HG02943 (cell line): ENCODE measurements at regions not wholly inside any gene's neighbourhood (a gene's known extent, or its start where the extent isn't known, plus 50 kb on each side); places are given as distances from the start of the nearest gene placed in this dataset.
A peak's percentile ranks its signal among the peaks of the same experiment; 100 is the strongest.
"Not testable (repeated sequence)": the region's sequence is repeated elsewhere in the genome, so short reads cannot be mapped to it uniquely, and the experiment has no call there.

ENCODE experiments used
- ATAC-seq: cut with Tn5 transposase; IDR thresholded peaks from one replicate; pipeline ENCODE4 v1.9.1; 2021; ENCODE audit warnings: mild to moderate bottlenecking, low read depth, moderate library complexity; ENCODE audit not compliant: unreplicated experiment

DNA sequence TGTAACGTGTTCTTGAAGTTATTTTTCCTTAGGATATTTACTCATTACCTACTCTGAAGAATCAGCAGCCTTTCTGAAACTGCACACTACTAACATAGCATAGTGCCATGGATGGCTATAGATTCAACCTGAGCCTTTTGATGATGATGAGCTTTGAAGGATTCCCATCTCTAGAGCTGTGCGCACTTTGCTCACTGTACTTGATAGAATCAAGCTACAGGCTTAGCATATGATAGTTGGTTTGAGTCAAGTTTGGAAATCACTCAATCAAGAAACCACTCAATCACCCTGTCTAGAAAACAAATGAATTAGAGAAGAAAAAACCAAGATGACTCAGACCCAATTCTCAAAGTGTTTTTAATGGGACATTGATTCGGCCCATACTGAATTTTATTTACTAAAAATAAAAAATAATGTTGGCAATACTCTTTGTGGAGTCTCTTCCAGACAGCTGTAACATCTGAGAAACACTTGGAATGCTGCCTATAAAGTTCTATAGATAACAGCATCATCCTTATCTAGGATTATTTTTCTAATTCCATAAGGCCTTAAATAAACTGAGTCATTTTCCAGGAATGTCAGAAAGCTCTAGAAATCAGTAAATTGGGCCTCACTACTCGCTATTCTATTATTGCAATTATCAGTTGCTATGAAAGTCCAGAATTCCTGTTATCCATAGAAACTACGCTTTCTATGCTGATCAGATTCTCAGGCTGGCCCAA is 259.0 kb upstream of the ERBB4 start:
- ATAC-seq, result no peak

DNA sequence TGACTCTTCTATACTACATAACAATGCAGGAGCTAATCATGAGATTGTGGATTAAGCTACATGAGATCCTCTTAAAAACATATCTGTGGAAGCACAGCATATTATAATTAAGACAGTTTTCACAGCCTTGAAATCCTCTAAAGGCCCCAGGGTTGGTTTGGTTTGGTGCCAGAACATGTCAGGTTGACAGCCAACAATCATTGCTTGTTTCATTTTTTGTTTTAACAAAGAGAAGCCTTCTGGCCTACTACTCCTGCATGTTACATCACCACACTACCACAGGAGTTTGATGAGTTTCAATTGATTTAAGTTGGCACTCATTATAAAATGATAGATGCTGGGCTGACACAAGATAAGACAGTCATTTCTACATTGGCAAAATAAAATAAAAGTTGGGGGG is 255.9 kb upstream of the ERBB4 start:
- no peak for ATAC-seq

DNA sequence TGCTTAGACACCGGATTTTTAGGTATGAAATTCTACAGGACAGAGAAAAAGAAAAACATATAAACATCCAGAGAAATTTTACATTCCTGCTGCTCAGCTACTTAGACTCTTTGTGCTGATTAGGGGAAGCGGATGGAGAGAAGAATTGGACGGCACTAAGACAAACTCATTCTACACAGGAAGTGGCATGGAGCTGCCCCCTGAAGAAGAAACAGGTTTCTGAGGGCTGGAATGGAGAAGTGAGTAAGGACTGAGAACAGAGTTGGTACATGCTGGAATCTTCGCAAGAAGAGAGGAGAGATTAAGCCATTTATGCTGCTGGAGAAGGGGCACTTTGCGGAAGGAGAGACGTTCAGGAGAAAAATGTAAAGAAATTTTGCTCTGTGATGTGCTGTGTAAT is 253.0 kb upstream of the ERBB4 start:
- no peak for ATAC-seq

DNA sequence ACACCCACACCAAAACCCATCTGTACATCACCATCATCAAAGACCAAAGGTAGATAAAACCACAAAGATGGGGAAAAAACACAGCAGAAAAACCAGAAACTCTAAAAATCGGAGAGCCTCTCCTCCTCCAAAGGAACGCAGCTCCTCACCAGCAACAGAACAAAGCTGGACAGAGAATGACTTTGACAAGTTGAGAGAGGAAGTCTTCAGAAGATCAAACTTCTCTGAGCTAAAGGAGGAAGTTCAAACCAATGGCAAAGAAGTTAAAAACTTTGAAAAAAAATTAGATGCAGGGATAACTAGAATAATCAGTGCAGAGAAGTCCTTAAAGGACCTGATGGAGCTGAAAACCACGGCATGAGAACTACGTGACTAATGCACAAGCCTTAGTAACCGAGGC is 247.5 kb upstream of the ERBB4 start:
- ATAC-seq, result not testable (repeated sequence)

DNA sequence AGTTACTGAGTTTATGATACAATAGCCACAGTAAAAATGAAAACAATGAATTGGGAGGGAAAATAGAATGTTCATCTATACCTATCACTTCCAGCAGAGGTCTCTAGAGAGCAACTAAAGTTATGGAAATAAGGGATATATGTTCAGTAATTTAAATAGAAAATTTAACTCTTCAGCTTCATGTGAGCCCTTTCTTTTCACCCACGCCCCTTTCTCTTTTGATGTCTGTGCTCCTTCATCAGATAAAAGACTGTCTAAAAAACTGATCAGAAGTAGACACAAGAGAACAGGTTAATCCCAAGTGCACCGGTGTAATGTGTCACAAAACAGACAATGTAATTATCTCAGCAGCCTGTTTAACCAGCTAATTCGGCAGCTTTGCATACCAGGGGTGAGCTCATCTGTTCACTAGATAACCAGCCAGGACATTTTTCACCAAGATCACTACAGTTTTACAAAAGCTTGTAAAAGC is 238.5 kb upstream of the ERBB4 start:
- no peak for ATAC-seq

DNA sequence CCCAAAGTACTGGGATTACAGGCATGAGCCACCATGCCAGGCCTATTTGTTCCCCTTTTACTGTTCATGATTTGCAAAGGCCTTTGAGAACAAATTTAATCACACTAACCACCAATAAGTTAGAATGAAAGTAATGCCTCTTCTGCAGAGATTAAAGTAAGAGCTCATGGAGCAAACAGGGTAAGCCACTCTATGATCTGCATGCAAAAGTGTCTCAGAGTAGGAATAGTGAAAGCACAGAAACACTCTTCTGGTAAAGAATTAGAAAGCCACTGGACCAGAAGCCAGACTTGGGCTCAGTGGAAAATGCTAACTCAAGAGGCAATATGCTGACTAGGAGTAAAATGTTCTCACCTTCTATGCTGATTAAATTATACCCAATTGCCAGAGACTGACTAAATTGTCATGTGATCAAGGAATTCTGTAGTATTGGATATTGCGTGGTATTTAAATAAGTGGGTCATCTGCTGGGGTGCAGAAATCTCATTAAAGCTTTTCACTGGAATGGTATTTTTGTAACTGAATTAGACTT is 235.3 kb upstream of the ERBB4 start:
- ATAC-seq, result no peak

DNA sequence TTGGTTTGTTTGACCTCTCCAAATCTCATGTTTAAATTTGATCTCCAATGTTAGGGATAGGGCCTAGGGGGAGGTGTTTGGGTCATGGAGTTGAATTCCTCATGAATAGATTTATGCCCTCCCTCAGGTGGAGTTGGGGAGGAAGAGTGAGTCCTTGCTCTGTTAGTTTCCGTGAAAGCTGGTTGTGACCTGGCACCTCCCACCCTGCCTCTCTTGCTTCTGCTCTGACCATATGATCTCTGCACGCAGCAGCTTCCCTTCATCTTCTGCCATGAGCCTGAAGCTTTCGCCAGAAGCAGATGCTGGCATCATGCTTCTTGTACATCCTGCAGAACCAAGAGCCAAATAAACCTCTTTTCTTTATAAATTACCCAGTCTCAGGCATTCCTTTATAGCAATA is 231.6 kb upstream of the ERBB4 start:
- ATAC-seq, result no peak

DNA sequence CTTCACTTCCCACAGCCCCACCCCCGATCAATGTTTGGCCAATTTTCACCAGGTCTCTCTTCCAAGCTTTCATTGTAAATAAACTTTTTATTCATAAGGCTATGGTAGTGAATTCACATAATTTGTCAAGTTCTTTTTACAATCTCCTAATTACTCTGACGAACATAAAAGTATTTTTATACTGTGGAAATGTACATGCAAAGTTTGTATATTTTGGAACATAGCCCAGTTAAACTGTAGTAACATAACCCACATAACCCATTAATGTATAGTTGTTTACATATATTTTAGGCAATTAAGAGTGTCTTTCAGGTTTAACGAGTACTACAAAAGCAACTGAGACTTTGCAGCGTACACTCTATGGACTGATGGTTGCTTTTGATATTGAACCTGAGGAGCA is 228.3 kb upstream of the ERBB4 start:
- ATAC-seq, result no peak

DNA sequence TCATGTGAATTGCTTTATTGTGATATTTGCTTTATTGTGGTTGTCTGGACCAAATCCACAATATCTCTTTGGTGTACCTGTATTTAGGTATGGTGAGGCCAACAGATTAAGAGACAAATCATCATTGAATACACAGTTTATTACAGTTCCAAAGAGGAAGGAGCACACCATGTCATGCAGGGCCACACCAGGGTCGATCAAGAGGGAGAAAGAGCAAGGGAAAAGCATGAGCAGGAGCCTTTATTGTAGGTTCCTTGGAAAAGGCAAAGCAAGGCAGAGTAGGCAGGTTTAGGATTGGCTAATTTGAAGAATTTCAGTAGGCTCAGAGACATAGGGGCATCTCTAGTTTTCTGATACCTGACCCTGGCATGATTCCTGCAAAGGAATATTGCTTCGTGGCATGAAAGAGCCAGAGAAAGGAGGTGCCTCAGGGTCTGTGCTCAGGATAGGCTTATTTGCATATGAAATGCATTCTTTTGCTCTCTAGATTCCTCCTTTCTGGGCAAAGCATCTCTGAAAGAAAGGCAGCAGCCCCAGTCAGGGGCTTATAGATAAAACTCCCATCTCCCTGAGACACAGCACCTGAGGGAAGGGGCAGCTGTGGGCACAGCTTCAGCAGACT is 214.2 kb upstream of the ERBB4 start:
- ATAC-seq, result no peak

DNA sequence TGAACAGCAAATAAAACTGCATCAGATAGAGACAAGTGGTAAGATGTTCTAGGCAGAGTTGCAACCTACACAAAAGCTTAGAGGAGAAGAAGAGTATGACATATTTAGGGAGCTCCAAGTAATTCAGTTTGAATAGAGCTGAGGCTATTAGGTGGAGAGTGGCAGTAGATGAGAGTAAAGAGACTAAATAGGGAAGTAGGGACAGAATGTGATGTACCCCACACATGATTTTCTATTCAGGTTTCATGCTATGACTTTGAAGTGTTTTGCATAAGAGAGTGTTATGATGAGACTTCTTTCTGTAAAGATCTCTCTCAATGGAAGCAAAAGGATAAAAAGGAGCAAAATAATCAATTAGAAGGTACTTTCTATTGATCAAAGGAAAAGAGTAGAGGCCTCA is 206.8 kb upstream of the ERBB4 start:
- no peak for ATAC-seq

DNA sequence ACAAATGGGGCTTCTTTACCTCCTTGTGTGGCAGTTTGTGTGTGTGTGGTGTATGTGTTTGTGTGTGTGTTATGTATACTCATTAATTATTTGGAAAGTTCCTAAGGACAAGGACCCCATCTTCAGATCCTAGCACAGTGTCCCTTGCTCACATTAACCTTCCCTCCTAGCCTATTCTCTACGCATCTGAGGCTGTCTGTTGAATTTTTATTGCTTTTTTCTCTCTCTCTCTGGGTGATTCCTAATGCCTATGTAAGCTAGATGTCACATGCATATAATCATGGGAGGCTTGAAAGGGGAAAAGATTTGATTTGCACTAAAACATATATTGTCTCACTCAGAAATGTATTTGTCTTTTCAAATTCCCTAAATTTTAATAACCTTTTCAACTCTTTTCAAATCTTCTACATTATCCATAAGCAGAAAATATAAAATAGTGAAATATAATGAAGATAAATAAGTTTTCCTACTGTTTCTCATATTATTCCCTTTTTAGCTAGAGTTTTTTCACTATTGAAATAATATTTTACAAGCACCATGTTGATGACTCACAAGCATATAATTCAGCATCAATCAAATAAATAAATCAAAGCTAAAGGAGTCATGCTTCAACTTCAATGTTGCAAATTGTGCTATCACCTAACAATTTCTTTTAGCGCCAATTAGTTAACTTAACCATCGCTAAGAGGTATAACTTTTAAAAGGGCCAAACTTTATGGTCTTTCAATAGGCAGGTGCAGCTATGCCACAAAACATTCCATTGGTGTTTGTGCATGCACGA is 199.0 kb upstream of the ERBB4 start:
- ATAC-seq, result no peak

DNA sequence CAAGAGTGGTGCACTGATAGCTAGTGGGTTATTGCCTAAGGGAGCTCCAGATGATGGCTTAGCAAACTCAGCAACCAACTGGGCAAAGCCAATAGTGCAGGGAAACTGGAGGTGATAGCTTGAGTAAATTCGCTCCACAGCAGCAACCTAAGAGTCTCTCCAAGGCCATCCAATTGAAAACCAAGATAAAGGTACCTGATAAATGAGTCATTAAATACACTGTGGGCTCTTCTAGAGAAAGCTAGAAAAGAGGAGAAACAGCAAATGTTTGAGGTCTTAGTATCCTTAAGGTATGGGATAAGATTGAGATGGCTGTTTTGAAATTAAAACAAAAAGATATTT is 197.8 kb upstream of the ERBB4 start:
- no peak for ATAC-seq

DNA sequence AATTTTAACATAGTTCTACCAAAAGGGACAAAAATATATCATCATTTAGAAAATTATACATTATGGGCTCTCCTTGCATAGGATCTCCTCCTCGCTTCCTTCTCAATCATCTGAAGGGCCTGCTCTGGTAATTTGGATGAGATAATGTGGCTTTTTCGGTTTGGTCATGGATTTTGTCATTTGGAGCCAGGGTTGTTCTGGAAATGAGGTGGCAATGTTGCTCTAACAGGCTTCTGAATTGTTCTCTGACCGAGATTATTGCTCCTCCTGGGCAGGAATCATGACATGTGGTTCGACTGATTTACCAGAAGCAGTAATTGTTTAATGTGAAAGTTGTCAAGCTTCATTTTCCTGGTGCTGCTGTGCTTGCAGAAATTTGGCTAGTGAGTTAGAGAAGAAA is 194.7 kb upstream of the ERBB4 start:
- no peak for ATAC-seq

DNA sequence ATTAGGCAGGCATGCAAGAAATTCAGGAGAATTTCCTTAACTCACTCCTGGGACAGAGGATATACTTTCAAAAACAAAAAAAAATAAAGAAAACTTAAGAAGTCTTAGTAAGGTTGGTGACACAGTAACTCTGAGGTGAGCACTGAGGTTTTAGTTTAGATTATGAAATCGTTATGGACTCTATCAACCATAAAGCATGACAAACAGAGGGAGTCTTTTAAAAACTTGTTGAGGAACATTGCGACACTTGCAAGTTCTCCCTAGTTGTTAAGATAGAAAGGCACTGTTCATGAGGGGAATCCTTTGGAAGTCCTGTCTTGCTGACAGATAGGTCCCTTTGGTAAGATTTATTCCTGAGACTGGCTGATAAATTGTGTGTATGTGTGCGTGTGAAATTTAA is 194.3 kb upstream of the ERBB4 start:
- no peak for ATAC-seq

DNA sequence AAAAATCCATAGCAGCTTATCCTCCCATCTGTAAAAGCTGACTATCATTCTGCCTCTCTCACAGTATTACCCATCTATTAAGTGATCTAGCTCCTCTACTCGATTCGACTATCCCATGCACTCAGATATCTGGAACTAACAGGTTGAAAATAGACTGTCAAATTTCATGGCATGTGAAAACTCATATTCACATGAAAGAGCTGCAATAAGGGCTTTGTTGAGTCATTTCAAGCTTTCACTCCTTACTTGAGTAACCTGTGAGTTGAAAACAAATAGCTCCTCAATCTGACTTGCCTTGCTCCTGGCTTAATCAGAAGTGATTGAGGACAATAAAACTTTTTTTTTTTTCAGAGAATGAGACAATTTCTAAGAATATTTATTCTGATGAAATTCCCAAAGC is 192.4 kb upstream of the ERBB4 start:
- peak; percentile 68 for ATAC-seq

DNA sequence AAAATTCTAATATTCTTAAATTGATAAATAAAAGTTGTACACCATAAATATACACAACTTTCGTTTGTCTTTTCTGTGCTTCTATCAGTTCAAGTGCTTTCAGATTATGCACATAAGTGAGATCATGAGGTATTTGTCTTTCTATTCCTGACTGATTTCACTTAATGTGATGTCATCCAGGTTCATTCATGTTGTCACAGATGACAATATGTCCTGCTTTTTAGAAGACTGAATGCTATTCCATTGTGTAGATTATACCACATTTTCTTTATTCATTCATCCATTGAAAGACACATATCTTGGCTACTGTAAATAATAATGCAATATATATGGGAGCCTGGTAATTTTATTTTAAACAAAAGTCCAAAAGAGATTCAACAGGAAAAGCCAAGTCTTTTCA is 190.1 kb upstream of the ERBB4 start:
- no peak for ATAC-seq

DNA sequence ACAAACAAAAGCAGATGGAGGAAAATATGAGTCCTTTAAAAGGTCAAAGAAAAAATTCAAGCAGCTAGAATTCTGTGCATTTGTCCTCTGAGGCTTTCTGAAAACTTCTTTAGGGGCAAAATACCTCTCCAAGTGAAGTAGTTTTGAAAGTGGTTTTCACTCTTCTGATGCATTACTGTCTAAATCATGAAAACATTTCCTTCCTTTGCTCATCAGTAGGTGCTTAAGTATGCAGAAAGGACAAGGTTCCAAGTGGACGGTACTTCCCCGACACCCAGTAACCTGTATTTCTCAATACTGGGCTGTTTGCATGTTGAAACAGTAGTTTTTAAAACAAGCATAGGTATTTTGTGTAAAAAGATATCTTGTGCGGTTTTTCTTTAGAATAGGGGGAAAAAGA is 189.1 kb upstream of the ERBB4 start:
- peak; percentile 53 for ATAC-seq

DNA sequence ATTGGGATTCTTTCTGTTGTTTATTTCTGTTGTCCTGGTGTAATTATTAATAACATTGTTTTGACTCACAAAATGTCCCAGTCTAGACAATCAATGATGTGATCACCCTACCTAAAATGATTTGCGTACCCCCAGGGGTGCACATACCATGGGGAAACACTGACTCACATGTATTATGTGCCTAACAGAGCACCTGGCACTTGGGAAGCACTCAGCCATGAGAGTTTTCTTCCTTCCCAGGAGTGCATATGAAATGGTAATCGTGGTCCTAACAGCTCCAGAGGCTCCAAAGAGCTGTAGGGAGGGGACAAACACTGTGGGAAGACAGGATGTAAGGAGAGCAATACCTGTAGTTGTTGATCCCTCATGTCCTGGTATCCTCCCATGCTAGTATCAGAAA is 187.8 kb upstream of the ERBB4 start:
- no peak for ATAC-seq

DNA sequence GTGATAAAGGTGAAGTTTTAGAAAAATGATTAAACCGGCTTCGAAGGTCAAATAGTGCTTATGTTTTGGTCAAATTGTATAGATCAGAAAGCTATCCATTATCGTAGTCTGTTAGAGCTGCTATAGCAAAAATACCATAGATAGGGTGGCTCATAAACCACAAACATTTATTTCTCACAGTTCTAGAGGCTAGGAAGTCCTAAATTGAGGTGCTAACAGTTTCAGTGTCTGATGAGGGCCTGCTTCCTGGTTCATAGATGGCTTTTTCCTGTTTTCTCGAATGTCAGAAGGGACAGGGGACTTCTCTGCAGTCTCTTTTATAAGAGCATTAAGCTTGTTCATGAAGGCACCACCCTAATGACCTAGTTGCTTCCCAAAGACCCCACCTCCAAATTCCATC is 186.6 kb upstream of the ERBB4 start:
- no peak for ATAC-seq

DNA sequence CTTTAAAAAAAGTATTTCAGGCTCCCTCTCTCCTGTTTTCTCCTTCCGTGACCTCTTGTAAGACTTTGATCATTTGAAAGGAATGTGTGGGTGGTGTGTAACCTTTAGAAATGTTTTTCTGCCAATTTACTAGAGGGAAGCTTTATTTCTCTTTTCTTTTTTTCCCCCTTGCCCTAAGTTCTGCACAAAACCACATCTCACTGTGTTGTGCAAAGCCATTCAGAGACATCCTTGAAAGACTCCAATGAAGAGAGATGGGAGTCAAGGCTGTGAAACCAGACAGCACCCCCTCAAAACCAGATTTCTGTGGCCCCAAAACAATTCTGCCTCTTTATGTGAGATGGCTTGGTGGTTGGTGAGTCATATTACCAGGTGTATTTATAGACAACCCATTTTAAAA is 184.6 kb upstream of the ERBB4 start:
- ATAC-seq, result no peak

DNA sequence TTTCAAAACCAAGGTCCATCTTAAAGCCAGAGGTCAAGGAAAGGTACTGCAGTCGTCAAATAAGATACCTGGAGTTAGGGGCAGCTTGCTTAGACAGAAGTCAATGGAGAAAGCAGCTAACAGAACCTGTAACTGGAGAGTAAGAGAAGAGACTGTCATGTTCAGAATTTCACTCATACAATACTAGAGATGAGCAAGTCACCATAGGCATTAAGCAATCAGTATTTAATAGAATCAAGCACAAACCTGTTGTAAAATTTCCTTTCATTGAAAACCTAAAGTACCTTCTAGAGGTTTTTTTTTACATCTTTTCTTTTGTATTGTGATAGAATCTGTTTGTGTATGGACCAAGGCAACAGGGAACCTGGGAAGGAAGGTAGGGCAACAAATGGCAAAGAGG is 183.4 kb upstream of the ERBB4 start:
- ATAC-seq, result no peak

DNA sequence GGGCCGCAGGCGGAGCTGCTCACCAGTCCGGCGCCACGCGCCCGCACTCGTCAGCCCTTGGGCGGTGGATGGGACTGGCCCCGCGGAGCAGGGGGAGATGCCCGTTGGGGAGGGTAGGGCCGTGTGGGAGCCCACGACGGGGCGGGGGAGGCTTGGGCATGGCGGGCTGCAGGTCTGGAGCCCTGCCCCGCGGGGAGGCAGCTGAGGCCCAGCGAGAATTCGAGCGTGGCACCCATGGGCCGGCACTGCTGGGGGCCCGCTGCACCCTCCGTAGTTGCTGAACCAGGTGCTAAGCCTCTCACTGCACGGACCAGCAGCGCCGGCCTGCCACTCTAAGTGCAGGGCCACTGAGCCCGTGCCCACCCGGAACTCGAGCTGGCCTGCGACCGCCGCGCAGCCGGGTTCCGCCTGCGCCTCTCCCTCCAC is 182.4 kb upstream of the ERBB4 start:
- ATAC-seq, result no peak
